Glomerular visceral epithelial cell (primary cell): ENCODE measurements at regions not wholly inside any gene's neighbourhood (a gene's known extent, or its start where the extent isn't known, plus 50 kb on each side); places are given as distances from the start of the nearest gene placed in this dataset.

ENCODE experiments used
- DNase-seq: peaks from one replicate; pipeline ENCODE4 v3.0.0-alpha.2; 2016; ENCODE audit errors: extremely low spot score

- DNase-seq, result no peak
Observed at GRCh38 chr17:27242951-27243350, 51.0 kb upstream of the WSB1 start.

GRCh38 chr17:27244011-27244410, 49.9 kb upstream of the WSB1 start:
- no peak for DNase-seq
